ENCODE measurements at regions not wholly inside any gene's neighbourhood (a gene's known extent, or its start where the extent isn't known, plus 50 kb on each side); places are given as distances from the start of the nearest gene placed in this dataset.

DNA sequence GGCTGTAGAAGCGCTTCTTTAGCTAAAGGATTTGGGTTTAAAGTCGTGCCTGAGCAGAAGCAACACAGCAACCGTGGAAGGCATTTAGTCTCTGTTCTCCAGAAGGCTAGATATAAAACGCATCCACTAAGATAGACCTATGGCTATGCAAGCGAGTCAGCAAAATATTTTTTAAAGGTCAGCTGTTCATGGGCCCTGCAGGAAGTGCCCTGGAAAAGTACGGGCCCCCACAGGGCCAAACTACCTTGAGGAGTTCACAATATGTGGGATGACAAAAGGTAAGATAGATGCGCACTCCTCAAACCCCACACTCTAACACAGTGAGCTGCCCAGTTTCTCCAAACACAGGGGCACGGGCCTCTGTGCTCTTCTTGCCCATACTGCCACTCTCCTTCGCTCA, 261.6 kb downstream of the VPS13C start:
- Histone ChIP-seq H3K27ac (ENCODE audit: control insufficient read depth, insufficient read depth, low read length) (no peak overlapping the region), H3K4me2 (ENCODE audit: control insufficient read depth, extremely low read depth, insufficient read depth, low read depth, low read length) (no peak overlapping the region), H3K4me3 (ENCODE audit: control insufficient read depth in 2 of 3, extremely low read depth in 1 of 3, insufficient read depth in 2 of 3, low read depth in 1 of 3, low read length in 3 of 3) (no peak overlapping the region), H3K4me1 (ENCODE audit: control insufficient read depth, extremely low read depth, insufficient read depth, low read length) (peaks cover 24% of the 10 kb centered on the region), H3K9me3 (ENCODE audit: control insufficient read depth, low read depth, low read length) (no peaks in the 10 kb centered on the region), H3K9ac (ENCODE audit: control insufficient read depth, extremely low read depth, insufficient read depth, low read length) (no peak overlapping the region), H3K9me1 (ENCODE audit: control insufficient read depth, extremely low read depth, insufficient read depth, low read length) (no peaks in the 10 kb centered on the region), H3K36me3 (ENCODE audit: control insufficient read depth in 2 of 2, extremely low read depth in 1 of 2, insufficient read depth in 2 of 2, low read length in 2 of 2) (no peaks in the 10 kb centered on the region), H3K79me2 (ENCODE audit: control insufficient read depth, insufficient read depth, low read length) (no peaks in the 10 kb centered on the region), H3K27me3 (ENCODE audit: control insufficient read depth, extremely low read depth, insufficient read depth, low read length) (no peaks in the 10 kb centered on the region), H4K20me1 (ENCODE audit: control insufficient read depth, extremely low read depth, insufficient read depth, low read length) (no peaks in the 10 kb centered on the region), H2AFZ (ENCODE audit: control insufficient read depth, low read length) (no peak overlapping the region)
- dilution Hi-C loops (cut with MboI; ENCODE audit: extremely low pct_ligation_motif_present, low sequenced_read_pairs), result no loop called here
- FAIRE-seq (no peak), DNase-seq (ENCODE audit: low read depth, low spot score) (no peak)
- TF ChIP-seq EZH2 (IDR thresholded peaks at IDR 0.05; ENCODE audit: low read length), result no peak
- TF ChIP-seq, protein P1, sequence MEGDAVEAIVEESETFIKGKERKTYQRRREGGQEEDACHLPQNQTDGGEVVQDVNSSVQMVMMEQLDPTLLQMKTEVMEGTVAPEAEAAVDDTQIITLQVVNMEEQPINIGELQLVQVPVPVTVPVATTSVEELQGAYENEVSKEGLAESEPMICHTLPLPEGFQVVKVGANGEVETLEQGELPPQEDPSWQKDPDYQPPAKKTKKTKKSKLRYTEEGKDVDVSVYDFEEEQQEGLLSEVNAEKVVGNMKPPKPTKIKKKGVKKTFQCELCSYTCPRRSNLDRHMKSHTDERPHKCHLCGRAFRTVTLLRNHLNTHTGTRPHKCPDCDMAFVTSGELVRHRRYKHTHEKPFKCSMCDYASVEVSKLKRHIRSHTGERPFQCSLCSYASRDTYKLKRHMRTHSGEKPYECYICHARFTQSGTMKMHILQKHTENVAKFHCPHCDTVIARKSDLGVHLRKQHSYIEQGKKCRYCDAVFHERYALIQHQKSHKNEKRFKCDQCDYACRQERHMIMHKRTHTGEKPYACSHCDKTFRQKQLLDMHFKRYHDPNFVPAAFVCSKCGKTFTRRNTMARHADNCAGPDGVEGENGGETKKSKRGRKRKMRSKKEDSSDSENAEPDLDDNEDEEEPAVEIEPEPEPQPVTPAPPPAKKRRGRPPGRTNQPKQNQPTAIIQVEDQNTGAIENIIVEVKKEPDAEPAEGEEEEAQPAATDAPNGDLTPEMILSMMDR (optimal IDR thresholded peaks at IDR 0.05 in 1 of 3, IDR thresholded peaks at IDR 0.05 in 1 of 3, conservative IDR thresholded peaks at IDR 0.05 in 1 of 3; ENCODE audit: extremely low read depth in 1 of 3, insufficient read depth in 2 of 3, low read length in 3 of 3), result no peak

DNA sequence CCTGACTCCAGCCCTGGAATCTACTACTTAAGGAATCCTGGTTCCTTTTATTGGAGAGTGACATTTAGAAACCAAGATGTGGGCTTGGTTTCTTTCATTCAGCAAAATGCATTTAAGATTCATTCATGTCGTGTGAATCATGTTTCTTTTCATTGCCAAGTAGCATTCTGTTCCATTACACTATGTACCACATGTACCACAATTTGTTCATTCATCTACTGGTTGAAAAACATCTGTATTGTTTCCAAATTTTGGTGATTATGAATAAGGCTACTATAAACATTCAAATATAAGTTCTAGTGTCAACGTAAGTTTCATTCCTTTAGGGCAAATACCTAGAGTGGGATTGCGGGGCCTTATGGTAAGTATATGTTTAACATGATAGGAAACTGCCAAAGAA, 264.2 kb downstream of the VPS13C start:
- no peak overlapping the region for H3K9ac ChIP-seq (ENCODE audit: control insufficient read depth, extremely low read depth, insufficient read depth, low read length)
- H3K27ac ChIP-seq (ENCODE audit: control insufficient read depth, insufficient read depth, low read length), result no peak overlapping the region
- H3K36me3 ChIP-seq (ENCODE audit: control insufficient read depth in 2 of 2, extremely low read depth in 1 of 2, insufficient read depth in 2 of 2, low read length in 2 of 2), result no peaks in the 10 kb centered on the region
- H3K4me2 ChIP-seq (ENCODE audit: control insufficient read depth, extremely low read depth, insufficient read depth, low read depth, low read length), result no peak overlapping the region
- no peaks in the 10 kb centered on the region for H4K20me1 ChIP-seq (ENCODE audit: control insufficient read depth, extremely low read depth, insufficient read depth, low read length)
- dilution Hi-C loops (cut with MboI; ENCODE audit: extremely low pct_ligation_motif_present, low sequenced_read_pairs), result no loop called here
- H3K9me1 ChIP-seq (ENCODE audit: control insufficient read depth, extremely low read depth, insufficient read depth, low read length), result no peaks in the 10 kb centered on the region
- H3K79me2 ChIP-seq (ENCODE audit: control insufficient read depth, insufficient read depth, low read length), result no peaks in the 10 kb centered on the region
- peak; percentile 75 for FAIRE-seq
- H3K9me3 ChIP-seq (ENCODE audit: control insufficient read depth, low read depth, low read length), result no peaks in the 10 kb centered on the region
- no peak overlapping the region for H2AFZ ChIP-seq (ENCODE audit: control insufficient read depth, low read length)
- peak; percentile 55 for DNase-seq (ENCODE audit: low read depth, low spot score)
- H3K4me1 ChIP-seq (ENCODE audit: control insufficient read depth, extremely low read depth, insufficient read depth, low read length), result peaks cover 24% of the 10 kb centered on the region
- H3K4me3 ChIP-seq (ENCODE audit: control insufficient read depth in 2 of 3, extremely low read depth in 1 of 3, insufficient read depth in 2 of 3, low read depth in 1 of 3, low read length in 3 of 3), result no peak overlapping the region
- H3K27me3 ChIP-seq (ENCODE audit: control insufficient read depth, extremely low read depth, insufficient read depth, low read length), result no peaks in the 10 kb centered on the region
- TF ChIP-seq EZH2 (IDR thresholded peaks at IDR 0.05; ENCODE audit: low read length), result no peak
- TF ChIP-seq, protein P1 (optimal IDR thresholded peaks at IDR 0.05 in 1 of 3, IDR thresholded peaks at IDR 0.05 in 1 of 3, conservative IDR thresholded peaks at IDR 0.05 in 1 of 3; ENCODE audit: extremely low read depth in 1 of 3, insufficient read depth in 2 of 3, low read length in 3 of 3), result no peak

Measured in keratinocyte (primary cell).